ENCODE measurements at regions not wholly inside any gene's neighbourhood (a gene's known extent, or its start where the extent isn't known, plus 50 kb on each side); places are given as distances from the start of the nearest gene placed in this dataset.
"Not testable (repeated sequence)": the region's sequence is repeated elsewhere in the genome, so short reads cannot be mapped to it uniquely, and the experiment has no call there.

DNA sequence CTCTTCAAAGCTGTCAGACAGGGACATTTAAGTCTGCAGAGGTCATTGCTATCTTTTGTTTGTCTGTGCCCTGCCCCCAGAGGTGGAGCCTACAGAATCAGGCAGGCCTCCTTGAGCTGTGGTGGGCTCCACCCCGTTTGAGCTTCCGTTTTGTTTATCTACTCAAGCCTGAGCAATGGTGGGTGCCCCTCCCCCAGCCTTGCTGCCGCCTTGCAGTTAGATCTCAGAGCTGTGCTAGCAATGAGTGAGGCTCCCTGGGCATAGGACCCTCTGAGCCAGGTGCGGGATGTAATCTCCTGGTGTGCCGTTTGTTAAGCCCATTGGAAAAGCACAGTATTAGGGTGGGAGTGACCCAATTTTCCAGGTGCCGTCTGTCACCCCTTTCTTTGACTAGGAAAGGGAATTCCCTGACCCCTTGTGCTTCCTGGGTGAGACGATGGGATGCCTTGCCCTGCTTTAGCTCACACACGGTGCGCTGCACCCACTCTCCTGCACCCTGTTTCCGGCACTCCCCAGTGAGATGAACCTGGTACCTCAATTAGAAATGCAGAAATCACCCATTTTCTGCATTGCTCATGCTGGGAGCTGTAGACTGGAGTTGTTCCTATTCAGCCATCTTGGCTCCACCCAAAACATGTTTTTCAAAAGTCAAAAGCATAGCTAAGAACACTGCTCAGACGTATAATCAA lies 244.7 kb downstream of the CENPC start:
- H3K9me3 ChIP-seq (ENCODE audit: control insufficient read depth, insufficient read depth, low read depth, low read length); H3K27ac ChIP-seq (ENCODE audit: insufficient read depth, low read length); H3K79me2 ChIP-seq (ENCODE audit: control insufficient read depth, insufficient read depth, low read length): not testable (repeated sequence)

DNA sequence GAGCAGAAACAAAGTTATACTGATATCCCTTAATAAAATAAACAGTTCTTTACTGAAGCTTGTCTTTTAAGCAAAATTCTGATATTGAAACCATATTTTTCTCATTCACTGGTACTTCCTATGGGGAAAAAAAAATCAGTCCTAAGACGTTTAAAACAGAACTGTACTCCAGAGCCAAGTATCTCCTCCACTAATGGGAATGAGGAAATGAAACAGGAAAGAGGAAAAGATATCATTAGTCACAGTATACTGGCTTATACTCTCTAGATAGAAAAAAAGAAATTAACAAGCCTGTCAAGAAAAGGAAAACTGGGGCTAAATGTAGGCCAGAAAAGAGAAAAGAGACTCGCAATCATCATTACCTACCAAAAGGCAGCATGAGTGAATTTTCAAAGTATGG lies 252.7 kb downstream of the CENPC start:
- Histone ChIP-seq H3K4me3 (replicated peaks in 1 of 4; ENCODE audit: control extremely low read depth in 1 of 4, insufficient read depth in 1 of 4, low read depth in 3 of 4, low read length in 4 of 4) (no peak overlapping the region), H3K36me3 (ENCODE audit: control insufficient read depth, insufficient read depth, low read length) (no peaks in the 10 kb centered on the region), H3K4me1 (ENCODE audit: control insufficient read depth, extremely low read depth, insufficient read depth, low read length) (no peaks in the 10 kb centered on the region), H3K9ac (ENCODE audit: insufficient read depth, low read length) (no peak overlapping the region), H3K27ac (ENCODE audit: insufficient read depth, low read length) (no peak overlapping the region), H3K4me2 (ENCODE audit: extremely low read depth, insufficient read depth, low read length) (no peak overlapping the region), H4K20me1 (ENCODE audit: control insufficient read depth, extremely low read depth, insufficient read depth, low read length) (no peaks in the 10 kb centered on the region), H3K79me2 (ENCODE audit: control insufficient read depth, insufficient read depth, low read length) (no peaks in the 10 kb centered on the region), H2AFZ (ENCODE audit: low read length) (no peak overlapping the region), H3K9me3 (ENCODE audit: control insufficient read depth, insufficient read depth, low read depth, low read length) (no peaks in the 10 kb centered on the region), H3K27me3 (ENCODE audit: control insufficient read depth, insufficient read depth, low read length) (no peaks in the 10 kb centered on the region)
- no peak for DNase-seq (ENCODE audit: low read depth in 2 of 2)
- TF ChIP-seq, protein P1, sequence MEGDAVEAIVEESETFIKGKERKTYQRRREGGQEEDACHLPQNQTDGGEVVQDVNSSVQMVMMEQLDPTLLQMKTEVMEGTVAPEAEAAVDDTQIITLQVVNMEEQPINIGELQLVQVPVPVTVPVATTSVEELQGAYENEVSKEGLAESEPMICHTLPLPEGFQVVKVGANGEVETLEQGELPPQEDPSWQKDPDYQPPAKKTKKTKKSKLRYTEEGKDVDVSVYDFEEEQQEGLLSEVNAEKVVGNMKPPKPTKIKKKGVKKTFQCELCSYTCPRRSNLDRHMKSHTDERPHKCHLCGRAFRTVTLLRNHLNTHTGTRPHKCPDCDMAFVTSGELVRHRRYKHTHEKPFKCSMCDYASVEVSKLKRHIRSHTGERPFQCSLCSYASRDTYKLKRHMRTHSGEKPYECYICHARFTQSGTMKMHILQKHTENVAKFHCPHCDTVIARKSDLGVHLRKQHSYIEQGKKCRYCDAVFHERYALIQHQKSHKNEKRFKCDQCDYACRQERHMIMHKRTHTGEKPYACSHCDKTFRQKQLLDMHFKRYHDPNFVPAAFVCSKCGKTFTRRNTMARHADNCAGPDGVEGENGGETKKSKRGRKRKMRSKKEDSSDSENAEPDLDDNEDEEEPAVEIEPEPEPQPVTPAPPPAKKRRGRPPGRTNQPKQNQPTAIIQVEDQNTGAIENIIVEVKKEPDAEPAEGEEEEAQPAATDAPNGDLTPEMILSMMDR (conservative IDR thresholded peaks at IDR 0.05 in 1 of 2, IDR thresholded peaks at IDR 0.05 in 1 of 2; ENCODE audit: low read depth in 1 of 2, low read length in 2 of 2), result no peak
- TF ChIP-seq EZH2 (IDR thresholded peaks at IDR 0.05; ENCODE audit: low read length, missing control alignments), result no peak

More for the DNA sequence above, 244.7 kb downstream of the CENPC start:
- not testable (repeated sequence) for DNase-seq (ENCODE audit: low read depth in 2 of 2); H3K27me3 ChIP-seq (ENCODE audit: control insufficient read depth, insufficient read depth, low read length); H3K9ac ChIP-seq (ENCODE audit: insufficient read depth, low read length); H2AFZ ChIP-seq (ENCODE audit: low read length); H3K36me3 ChIP-seq (ENCODE audit: control insufficient read depth, insufficient read depth, low read length); H3K4me2 ChIP-seq (ENCODE audit: extremely low read depth, insufficient read depth, low read length); H4K20me1 ChIP-seq (ENCODE audit: control insufficient read depth, extremely low read depth, insufficient read depth, low read length); H3K4me3 ChIP-seq (replicated peaks in 1 of 4; ENCODE audit: control extremely low read depth in 1 of 4, insufficient read depth in 1 of 4, low read depth in 3 of 4, low read length in 4 of 4); H3K4me1 ChIP-seq (ENCODE audit: control insufficient read depth, extremely low read depth, insufficient read depth, low read length)

DNA sequence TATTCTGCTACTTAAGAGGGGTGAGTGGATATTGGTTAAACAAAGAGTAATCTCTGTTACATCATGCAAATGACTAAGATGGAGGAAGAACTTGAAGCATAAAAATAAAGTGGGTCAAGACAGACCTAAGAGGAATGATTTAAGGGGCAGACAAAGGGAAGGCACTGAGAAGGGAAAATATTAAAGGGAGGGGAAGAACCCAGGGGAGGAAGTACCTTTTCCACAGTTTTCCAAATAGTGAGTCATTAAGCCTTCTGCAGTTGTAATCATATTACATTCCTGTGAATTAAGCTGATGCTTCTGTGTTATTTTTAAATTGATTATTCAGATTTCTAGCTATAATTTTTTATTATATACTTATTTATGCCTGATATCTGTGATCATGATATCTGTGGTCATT lies 253.3 kb downstream of the CENPC start:
- DNase-seq (ENCODE audit: low read depth in 2 of 2), result no peak
- no peak for TF ChIP-seq EZH2 (IDR thresholded peaks at IDR 0.05; ENCODE audit: low read length, missing control alignments)
- TF ChIP-seq, protein P1 (conservative IDR thresholded peaks at IDR 0.05 in 1 of 2, IDR thresholded peaks at IDR 0.05 in 1 of 2; ENCODE audit: low read depth in 1 of 2, low read length in 2 of 2), result no peak
- H3K36me3 ChIP-seq (ENCODE audit: control insufficient read depth, insufficient read depth, low read length), result no peaks in the 10 kb centered on the region
- H3K27me3 ChIP-seq (ENCODE audit: control insufficient read depth, insufficient read depth, low read length), result no peaks in the 10 kb centered on the region
- H3K4me2 ChIP-seq (ENCODE audit: extremely low read depth, insufficient read depth, low read length), result no peak overlapping the region
- H3K9ac ChIP-seq (ENCODE audit: insufficient read depth, low read length), result no peak overlapping the region
- no peaks in the 10 kb centered on the region for H3K79me2 ChIP-seq (ENCODE audit: control insufficient read depth, insufficient read depth, low read length)
- no peaks in the 10 kb centered on the region for H3K4me1 ChIP-seq (ENCODE audit: control insufficient read depth, extremely low read depth, insufficient read depth, low read length)
- no peaks in the 10 kb centered on the region for H3K9me3 ChIP-seq (ENCODE audit: control insufficient read depth, insufficient read depth, low read depth, low read length)
- H3K4me3 ChIP-seq (replicated peaks in 1 of 4; ENCODE audit: control extremely low read depth in 1 of 4, insufficient read depth in 1 of 4, low read depth in 3 of 4, low read length in 4 of 4), result no peak overlapping the region
- no peak overlapping the region for H3K27ac ChIP-seq (ENCODE audit: insufficient read depth, low read length)
- no peaks in the 10 kb centered on the region for H4K20me1 ChIP-seq (ENCODE audit: control insufficient read depth, extremely low read depth, insufficient read depth, low read length)
- H2AFZ ChIP-seq (ENCODE audit: low read length), result no peak overlapping the region
